Osteoblast (primary cell): ENCODE measurements at regions not wholly inside any gene's neighbourhood (a gene's known extent, or its start where the extent isn't known, plus 50 kb on each side); places are given as distances from the start of the nearest gene placed in this dataset.
A peak's percentile ranks its signal among the peaks of the same experiment; 100 is the strongest.

Experiments used
- DNase-seq: peaks from one replicate; pipeline ENCODE4 v3.0.0; 2011; ENCODE audit warnings: low spot score, mixed read lengths; ENCODE audit not compliant: insufficient read length; ENCODE audit errors: missing footprints
- H2AFZ ChIP-seq: 2 replicates; pipeline ENCODE4 v1.6.0; 2011; ENCODE audit warnings: mild to moderate bottlenecking, low read length
- H3K27ac ChIP-seq: 2 replicates; pipeline ENCODE4 v1.5.1; 2011; ENCODE audit warnings: mild to moderate bottlenecking, low read depth, low read length, moderate library complexity
- H3K27me3 ChIP-seq: 2 replicates; pipeline ENCODE4 v1.6.0; 2012; ENCODE audit warnings: mild to moderate bottlenecking, control low read depth, inconsistent platforms, low read length, moderate library complexity; ENCODE audit not compliant: insufficient read depth
- H3K36me3 ChIP-seq: 2 replicates; pipeline ENCODE4 v1.5.1; 2011; ENCODE audit warnings: mild to moderate bottlenecking, low read length, control low read depth, moderate library complexity; ENCODE audit not compliant: insufficient read depth
- H3K4me1 ChIP-seq: 2 replicates; pipeline ENCODE4 v1.5.1; 2011; ENCODE audit warnings: mild to moderate bottlenecking, low read length, control low read depth, moderate library complexity; ENCODE audit not compliant: insufficient read depth
- H3K4me2 ChIP-seq: 2 replicates; pipeline ENCODE4 v1.6.0; 2011; ENCODE audit warnings: mild to moderate bottlenecking, low read length; ENCODE audit not compliant: insufficient read depth
- H3K4me3 ChIP-seq: fragments of 200-600 bp; sonication (generic); 3 replicates; pipeline ENCODE4 v1.5.1; 2012; ENCODE audit warnings: mild to moderate bottlenecking, low read length, inconsistent platforms; ENCODE audit not compliant: insufficient read depth
- H3K79me2 ChIP-seq: 2 replicates; pipeline ENCODE4 v1.6.0; 2012; ENCODE audit warnings: mild to moderate bottlenecking, low read length, control low read depth, inconsistent platforms; ENCODE audit not compliant: insufficient read depth
- H3K9me3 ChIP-seq: 2 replicates; pipeline ENCODE4 v1.5.1; 2011; ENCODE audit warnings: low read depth, low read length, control low read depth
- H4K20me1 ChIP-seq: 2 replicates; pipeline ENCODE4 v1.6.0; 2012; ENCODE audit warnings: mild to moderate bottlenecking, low read length, control low read depth; ENCODE audit not compliant: insufficient read depth
- TF ChIP-seq, protein P1 (sequence below): IDR thresholded peaks from 2 replicates; pipeline ENCODE4 v1.5.1; 2011; ENCODE audit warnings: mild to moderate bottlenecking, low read depth, low read length, moderate library complexity; ENCODE audit errors: extremely low read depth

DNA sequence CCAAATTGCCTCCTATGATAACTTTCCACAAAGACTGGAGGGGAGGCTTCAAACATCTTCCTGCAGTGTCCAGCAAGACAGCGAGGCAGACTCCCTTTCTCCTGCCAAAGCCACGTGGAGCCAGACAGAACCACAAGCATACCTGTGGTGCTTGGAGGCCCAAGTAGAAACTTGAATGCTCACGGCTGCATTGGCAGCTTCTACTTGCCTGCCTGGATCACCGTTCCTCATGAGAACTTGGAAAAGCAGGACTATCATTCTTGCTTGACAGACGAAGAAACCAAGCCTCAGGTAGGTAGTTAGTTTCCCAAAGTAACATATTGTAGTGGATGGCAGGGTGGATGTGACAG, 216.3 kb upstream of the SFRP2 start:
- Histone ChIP-seq H3K27ac (peak overlapping the region; percentile 29), H3K9me3 (no peaks in the 10 kb centered on the region), H3K36me3 (no peaks in the 10 kb centered on the region), H3K4me1 (no peaks in the 10 kb centered on the region), H2AFZ (no peak overlapping the region), H3K4me3 (no peak overlapping the region), H3K27me3 (no peaks in the 10 kb centered on the region), H3K79me2 (no peaks in the 10 kb centered on the region), H4K20me1 (no peaks in the 10 kb centered on the region), H3K4me2 (no peak overlapping the region)
- TF ChIP-seq, protein P1, sequence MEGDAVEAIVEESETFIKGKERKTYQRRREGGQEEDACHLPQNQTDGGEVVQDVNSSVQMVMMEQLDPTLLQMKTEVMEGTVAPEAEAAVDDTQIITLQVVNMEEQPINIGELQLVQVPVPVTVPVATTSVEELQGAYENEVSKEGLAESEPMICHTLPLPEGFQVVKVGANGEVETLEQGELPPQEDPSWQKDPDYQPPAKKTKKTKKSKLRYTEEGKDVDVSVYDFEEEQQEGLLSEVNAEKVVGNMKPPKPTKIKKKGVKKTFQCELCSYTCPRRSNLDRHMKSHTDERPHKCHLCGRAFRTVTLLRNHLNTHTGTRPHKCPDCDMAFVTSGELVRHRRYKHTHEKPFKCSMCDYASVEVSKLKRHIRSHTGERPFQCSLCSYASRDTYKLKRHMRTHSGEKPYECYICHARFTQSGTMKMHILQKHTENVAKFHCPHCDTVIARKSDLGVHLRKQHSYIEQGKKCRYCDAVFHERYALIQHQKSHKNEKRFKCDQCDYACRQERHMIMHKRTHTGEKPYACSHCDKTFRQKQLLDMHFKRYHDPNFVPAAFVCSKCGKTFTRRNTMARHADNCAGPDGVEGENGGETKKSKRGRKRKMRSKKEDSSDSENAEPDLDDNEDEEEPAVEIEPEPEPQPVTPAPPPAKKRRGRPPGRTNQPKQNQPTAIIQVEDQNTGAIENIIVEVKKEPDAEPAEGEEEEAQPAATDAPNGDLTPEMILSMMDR, result no peak
- DNase-seq, result no peak

DNA sequence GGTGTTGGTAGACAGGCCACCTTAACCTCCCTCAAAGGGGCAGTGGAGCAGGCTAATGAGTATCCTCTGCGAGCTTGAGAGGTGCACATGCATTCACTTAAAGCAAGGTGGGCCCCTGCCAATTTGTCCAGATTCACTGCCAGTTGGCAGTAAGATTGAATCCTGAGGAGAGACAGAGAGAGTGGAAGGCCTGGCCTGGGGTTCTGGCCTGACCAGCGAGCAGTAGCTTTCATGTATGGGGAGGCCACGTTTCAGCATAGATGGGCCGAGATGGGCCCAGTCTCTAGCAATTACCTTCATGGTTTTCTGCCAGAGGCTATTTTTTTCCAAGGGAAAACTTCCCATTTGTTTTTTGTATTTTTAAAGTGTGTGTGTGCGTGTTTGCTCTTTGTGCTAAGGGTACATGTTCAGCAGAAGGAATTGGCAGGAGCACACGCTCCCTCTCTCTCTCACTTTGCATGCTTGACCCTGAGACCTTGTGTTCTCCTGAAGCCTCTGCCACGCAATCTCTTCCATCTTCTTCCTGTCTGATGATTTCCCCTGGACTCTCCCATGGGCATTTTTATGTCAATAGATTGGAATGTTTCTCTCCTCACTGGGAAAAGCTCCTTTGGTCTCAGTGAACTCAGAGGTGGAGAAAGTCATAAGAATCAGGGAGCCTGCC, 215.8 kb upstream of the SFRP2 start:
- Histone ChIP-seq H3K79me2 (no peaks in the 10 kb centered on the region), H4K20me1 (no peaks in the 10 kb centered on the region), H3K9me3 (no peaks in the 10 kb centered on the region), H3K27ac (peak overlapping the region; percentile 45), H3K27me3 (no peaks in the 10 kb centered on the region), H3K4me2 (no peak overlapping the region), H3K4me1 (no peaks in the 10 kb centered on the region), H3K4me3 (no peak overlapping the region), H2AFZ (no peak overlapping the region), H3K36me3 (no peaks in the 10 kb centered on the region)
- TF ChIP-seq, protein P1, result no peak
- DNase-seq, result peak; percentile 80

DNA sequence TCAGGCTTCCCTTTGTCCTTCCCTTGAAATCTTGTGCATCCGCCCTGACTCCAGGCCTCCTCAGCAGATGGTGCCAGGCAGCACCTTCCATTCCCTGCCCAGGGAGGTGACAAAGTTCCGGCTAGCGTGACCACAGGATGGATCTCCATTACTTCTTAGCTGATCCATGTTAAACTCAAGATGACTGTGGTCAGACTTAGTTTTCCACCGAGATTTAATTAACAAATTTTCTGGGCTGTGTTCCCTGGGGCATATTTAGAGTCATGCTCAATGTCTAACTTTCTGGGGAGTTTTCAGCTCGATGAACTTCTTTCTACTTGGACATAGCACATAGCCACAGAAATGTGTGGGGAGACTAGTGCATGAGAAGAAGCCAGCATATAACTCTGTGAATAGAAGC, 215.1 kb upstream of the SFRP2 start:
- H3K4me1 ChIP-seq, result no peaks in the 10 kb centered on the region
- no peak for DNase-seq
- H3K9me3 ChIP-seq, result no peaks in the 10 kb centered on the region
- no peak overlapping the region for H3K4me2 ChIP-seq
- TF ChIP-seq, protein P1, result no peak
- no peaks in the 10 kb centered on the region for H4K20me1 ChIP-seq
- H3K4me3 ChIP-seq, result no peak overlapping the region
- no peaks in the 10 kb centered on the region for H3K36me3 ChIP-seq
- H3K79me2 ChIP-seq, result no peaks in the 10 kb centered on the region
- peak overlapping the region; percentile 45 for H3K27ac ChIP-seq
- H3K27me3 ChIP-seq, result no peaks in the 10 kb centered on the region
- H2AFZ ChIP-seq, result no peak overlapping the region

DNA sequence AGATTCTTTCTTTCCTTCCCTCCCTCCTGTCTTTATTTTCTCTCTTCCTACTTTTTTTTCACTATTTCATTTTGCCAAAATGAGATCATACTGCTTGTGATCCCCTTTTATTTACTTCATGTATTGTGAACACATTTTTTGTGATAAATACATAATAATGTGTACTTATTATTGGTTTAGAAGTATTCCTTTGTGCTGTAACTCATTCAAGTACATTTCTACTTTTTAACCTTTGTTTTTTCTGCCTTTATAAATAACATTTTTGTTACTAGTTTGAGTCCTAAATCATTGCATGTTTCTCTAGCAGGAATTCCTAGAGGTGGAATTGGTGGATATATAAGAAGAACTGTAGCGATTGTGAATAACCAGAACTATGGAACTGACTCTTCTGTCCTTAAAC, 214.5 kb upstream of the SFRP2 start:
- no peaks in the 10 kb centered on the region for H3K27me3 ChIP-seq
- H2AFZ ChIP-seq, result no peak overlapping the region
- H3K4me1 ChIP-seq, result no peaks in the 10 kb centered on the region
- H3K79me2 ChIP-seq, result no peaks in the 10 kb centered on the region
- H3K27ac ChIP-seq, result no peak overlapping the region
- no peak overlapping the region for H3K4me2 ChIP-seq
- no peaks in the 10 kb centered on the region for H3K36me3 ChIP-seq
- no peak overlapping the region for H3K4me3 ChIP-seq
- TF ChIP-seq, protein P1, result no peak
- H3K9me3 ChIP-seq, result no peaks in the 10 kb centered on the region
- no peaks in the 10 kb centered on the region for H4K20me1 ChIP-seq
- DNase-seq, result no peak
